NCI-H460 (cell line): ENCODE measurements at regions not wholly inside any gene's neighbourhood (a gene's known extent, or its start where the extent isn't known, plus 50 kb on each side); places are given as distances from the start of the nearest gene placed in this dataset.
A peak's percentile ranks its signal among the peaks of the same experiment; 100 is the strongest.

Source experiments
- DNase-seq: peaks from one replicate; pipeline ENCODE4 v3.0.0-alpha.2; 2016; ENCODE audit warnings: low read depth; ENCODE audit errors: extremely low read depth

- DNase-seq: no peak
Observed at GRCh38 chr15:53401503-53401902, 358.0 kb downstream of the WDR72 start.

DNA sequence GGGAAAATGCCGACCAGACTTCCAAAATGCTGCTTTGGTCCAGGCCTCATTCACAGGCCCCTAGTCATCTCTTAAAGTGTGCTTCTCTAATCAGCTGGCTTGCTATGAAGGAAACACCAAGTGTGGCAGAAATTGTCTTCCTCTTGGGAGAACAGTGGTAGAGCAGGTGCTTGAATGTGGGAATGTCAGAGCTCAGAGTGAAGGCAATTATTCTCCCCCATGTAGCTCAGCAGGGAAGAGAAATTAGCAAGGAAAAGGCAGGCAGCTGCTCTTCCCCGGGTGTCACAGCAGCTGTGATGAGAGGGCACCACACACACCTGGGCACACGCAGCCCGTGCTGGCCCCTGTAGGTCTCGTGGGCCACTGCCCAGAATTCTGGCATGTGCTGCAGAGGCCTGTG, 358.5 kb downstream of the WDR72 start:
- DNase-seq: no peak

GRCh38 chr15:53397041-53397616, 362.3 kb downstream of the WDR72 start:
- no peak for DNase-seq

GRCh38 chr15:53395871-53396270, 363.6 kb downstream of the WDR72 start:
- DNase-seq: no peak

GRCh38 chr15:53390549-53390948, 368.9 kb downstream of the WDR72 start:
- no peak for DNase-seq

DNA sequence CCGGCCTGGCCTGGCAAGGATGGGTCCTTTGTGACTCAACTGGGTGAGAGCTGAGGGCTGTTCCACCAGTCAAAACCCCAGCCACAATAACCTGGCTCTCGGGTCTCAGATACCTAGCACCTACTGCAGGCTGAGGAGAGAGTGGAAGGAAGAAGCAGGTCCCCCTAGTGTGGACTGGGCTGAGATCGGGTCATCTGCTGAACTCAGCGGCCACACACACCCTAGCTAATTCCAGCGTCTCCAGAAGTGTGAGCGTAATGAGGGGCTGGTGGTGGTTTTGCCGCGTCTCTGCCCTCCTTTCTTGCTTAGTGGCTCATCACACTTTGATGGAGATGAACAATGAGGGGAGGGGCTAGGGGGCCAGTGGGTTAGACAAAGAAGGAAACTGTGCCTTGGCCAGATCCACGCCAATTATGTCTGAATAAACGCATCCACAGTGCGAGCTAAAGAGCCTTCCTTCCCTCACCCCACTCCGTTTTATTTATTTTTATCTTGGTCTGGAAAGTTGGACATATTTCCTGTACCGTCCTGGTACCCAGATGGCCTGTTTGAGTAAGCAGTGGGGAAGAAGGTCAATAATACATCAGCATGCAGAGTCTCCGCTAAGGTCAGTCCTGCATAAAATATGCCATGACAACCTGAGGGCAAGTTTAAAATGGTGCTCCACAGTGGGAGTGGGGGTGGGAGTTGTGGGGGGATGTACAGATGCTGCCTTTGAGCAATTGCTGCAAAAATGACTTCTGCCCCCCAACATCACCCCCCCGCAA, 370.0 kb downstream of the WDR72 start:
- DNase-seq: no peak

DNA sequence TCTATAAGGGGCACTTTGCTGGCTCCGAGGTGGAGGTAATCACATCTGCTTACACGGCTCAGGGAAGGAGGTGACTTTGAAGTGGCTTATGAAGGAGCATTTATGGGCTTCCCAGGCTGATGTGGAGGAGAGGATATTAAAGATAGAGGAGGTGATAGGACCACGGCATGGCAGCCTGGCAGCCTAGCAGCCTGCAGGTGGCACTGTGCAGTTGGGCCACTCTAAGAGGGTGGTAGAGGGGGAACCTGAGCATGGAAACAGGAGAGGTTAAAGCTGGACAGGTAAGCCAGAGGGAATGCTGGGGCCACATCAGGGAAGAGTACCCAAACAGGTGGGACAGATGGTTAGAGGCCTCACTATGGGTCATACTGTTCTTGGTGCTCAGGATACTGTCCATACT, 375.0 kb downstream of the WDR72 start:
- DNase-seq: peak; percentile 9

DNA sequence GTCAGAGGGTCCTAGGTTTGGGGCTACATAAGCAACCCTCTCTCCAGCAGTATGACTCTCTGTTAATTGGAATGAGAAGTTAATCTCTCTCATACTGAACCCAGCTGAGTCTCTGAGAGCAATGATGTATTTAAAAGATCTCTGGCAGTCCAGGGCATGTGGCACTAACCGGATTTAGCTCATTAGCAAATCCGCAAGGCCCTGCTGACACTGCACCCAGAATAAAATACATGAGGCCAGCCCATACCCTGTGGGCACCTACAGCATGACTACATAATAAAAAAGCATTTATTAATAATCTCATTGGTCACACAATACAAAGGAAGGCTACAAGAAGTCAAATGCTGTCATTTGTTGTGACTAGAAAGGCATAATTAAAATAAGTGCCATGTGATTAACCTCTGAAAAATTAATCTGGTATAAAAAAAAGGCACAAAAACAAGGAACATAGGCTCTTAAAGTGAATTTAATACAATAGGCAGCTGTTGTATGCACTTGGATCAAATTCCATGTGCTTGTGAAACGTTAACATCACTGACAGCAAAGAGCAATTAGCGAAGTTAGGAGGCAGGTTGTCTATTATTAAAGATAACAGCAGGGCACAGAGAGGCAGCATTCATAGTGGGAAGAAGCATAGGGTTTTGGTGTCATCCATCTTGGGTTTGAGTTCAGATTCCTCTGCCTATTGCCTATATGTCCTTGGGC, 381.2 kb downstream of the WDR72 start:
- DNase-seq: no peak

DNA sequence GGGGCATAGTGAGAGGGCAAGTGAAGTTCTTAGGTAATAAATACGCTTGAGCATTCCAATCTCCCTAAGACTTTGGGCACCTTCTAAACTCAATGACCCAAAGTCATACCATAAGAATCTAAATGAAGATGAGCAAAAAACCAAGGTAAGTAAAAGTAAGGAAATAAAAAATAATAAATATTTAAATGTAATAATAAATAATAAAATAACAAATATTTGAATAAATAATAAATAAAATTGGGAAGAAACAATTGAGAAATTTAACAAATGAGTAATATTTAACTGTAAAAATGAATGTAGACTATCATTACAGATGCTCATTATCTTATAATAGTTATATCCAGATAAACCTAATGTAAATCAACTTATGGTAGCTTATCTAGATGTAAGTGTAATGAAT, 391.7 kb downstream of the WDR72 start:
- no peak for DNase-seq

DNA sequence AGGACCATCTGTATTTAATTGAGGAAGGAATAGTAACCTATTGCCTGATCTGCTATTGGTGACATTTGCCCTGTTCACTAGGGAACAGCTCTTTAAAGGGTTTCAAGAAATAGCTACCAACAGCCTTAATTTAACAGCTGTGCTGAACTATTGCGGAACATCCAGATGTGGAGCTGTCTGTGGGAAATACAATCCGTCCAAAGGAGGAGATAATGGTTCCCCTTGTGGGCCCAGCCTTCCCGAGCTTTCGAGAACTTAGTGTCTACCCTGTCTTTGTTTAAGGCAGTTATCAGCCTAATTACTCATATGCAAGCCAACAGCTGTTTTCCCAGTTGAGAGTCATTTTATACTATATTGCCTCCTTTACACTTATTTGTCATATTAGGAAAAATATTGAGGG, 398.6 kb downstream of the WDR72 start:
- no peak for DNase-seq

- DNase-seq: no peak
Observed at GRCh38 chr15:53359038-53359437, 400.4 kb downstream of the WDR72 start.

GRCh38 chr15:53354874-53355273, 404.6 kb downstream of the WDR72 start:
- DNase-seq: no peak

DNA sequence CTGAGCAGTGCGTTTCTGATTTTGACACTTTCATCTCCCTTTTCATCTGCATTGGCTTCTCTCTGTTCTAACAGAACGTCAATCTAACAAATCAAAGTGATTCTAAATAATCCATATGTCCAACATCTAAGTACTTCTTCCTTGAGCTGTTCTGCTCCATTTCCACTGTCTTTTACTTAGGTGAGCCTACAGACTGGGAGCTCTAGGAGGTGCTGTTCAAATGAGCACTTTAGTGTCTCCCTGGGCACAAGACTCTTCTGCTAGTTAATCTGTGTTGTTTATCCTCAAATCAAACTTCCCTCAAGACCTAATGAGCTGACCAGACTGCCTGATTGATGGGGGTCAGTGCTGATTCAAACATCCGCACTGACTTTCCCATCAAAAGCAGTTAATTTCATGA, 408.1 kb downstream of the WDR72 start:
- no peak for DNase-seq

DNA sequence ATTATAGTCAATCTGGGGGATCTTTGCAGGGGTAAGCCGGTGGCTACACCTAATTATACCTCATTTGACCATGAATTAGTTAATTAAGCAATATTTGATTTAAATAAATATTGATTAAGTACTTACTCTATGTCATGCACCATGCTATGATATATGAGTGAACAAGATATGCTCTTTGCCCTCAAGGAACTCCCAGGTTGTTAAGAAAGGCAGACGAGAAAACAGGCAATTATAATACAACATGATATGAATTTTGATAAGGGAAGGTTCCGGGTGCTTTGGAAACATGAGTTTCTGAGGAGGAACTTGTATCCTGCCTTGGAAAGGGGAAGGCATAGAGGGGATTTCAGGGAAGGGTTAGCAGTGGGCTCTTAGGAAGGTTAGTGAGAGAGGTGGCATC, 412.9 kb downstream of the WDR72 start:
- DNase-seq: no peak

- DNase-seq: no peak
Observed at GRCh38 chr15:53331328-53332190, 427.9 kb downstream of the WDR72 start.

GRCh38 chr15:53328341-53328740, 431.1 kb downstream of the WDR72 start:
- no peak for DNase-seq

GRCh38 chr15:53324061-53324460, 435.4 kb downstream of the WDR72 start:
- no peak for DNase-seq

- no peak for DNase-seq
Observed at GRCh38 chr15:53323191-53323590, 436.3 kb downstream of the WDR72 start.

- DNase-seq: no peak
Observed at GRCh38 chr15:53320816-53321215, 438.6 kb downstream of the WDR72 start.

- DNase-seq: no peak
Observed at GRCh38 chr15:53312707-53313106, 446.8 kb downstream of the WDR72 start.

DNA sequence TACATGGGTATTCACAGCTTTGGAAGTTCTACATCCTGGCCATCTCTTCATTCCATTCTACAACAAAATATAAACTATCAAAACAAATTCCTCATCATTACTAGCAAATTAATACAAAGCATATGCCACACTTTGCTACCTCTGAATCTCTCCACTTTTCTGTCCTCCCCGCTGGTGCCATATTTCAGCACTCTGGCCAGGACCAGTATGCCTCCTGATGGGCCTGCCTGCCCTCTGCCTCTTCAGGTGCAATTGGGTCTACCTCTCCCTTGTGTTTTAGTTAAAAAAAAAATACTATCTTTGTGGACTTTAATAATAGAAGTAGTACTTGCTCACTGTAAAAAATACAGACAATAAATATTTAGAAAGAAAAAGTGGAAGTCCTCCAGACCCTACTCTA, 448.8 kb downstream of the WDR72 start:
- DNase-seq: no peak
